ENCODE measurements at regions not wholly inside any gene's neighbourhood (a gene's known extent, or its start where the extent isn't known, plus 50 kb on each side); places are given as distances from the start of the nearest gene placed in this dataset.

DNA sequence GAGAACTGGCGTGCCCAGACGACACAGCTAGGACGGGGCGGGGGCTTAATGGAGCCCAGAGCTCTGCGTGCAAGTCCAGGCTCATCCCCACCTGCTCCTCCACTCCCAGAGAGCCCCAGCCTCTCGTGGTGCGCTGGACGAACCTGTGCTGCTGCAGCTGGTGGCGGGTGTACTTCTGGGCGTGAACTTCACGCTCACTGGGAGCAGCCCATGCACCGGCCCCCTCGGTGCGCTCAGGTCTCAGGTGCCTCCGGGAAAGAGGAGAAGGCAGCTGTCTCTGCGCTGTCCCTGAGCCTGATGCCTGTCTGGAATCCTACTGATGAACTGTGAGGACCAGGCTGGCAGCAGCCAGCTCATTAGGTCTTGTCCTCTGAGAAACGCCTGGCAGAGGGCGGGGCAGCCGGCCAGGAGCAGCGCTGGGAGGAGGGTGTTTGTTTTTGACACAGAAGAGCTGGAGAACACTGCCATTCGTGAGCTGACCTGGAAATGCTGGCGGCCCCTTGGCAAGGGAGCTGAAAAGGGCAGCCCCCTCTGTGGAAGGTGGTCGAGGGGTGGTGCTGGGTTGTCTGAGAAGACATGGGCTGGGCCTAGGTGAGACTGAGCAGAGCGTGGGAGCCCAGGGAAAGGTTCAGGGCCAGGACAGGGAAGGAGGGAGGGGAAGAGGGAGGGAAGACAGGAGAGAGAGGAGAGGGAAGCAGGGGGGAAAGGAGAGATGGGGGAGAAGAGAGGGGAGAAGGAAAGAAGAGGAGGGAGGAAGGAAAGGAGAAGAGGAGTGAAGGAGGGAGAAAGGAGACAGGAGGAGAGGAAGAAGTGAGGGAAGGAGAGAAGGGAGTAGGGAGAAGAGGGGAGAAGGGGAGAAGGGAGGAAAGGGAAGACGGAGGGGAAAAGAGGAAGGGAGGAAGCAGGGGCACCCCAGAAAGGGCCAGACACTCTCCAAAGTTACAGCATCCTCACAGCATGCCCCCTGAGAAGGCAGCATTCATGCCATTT is 53.5 kb upstream of the TNS3 start:
- TF ChIP-seq, protein P1, sequence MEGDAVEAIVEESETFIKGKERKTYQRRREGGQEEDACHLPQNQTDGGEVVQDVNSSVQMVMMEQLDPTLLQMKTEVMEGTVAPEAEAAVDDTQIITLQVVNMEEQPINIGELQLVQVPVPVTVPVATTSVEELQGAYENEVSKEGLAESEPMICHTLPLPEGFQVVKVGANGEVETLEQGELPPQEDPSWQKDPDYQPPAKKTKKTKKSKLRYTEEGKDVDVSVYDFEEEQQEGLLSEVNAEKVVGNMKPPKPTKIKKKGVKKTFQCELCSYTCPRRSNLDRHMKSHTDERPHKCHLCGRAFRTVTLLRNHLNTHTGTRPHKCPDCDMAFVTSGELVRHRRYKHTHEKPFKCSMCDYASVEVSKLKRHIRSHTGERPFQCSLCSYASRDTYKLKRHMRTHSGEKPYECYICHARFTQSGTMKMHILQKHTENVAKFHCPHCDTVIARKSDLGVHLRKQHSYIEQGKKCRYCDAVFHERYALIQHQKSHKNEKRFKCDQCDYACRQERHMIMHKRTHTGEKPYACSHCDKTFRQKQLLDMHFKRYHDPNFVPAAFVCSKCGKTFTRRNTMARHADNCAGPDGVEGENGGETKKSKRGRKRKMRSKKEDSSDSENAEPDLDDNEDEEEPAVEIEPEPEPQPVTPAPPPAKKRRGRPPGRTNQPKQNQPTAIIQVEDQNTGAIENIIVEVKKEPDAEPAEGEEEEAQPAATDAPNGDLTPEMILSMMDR (conservative IDR thresholded peaks at IDR 0.05), result no peak
- TF ChIP-seq ZFX (IDR thresholded peaks at IDR 0.05), result no peak

All from C4-2B (cell line).